PC-3 (cell line): ENCODE measurements at regions not wholly inside any gene's neighbourhood (a gene's known extent, or its start where the extent isn't known, plus 50 kb on each side); places are given as distances from the start of the nearest gene placed in this dataset.

ENCODE experiments used
- ATAC-seq: fragments of 200-7000 bp; cut with Tn5 transposase; 2 replicates; pipeline ENCODE4 v1.9.1; 2020; ENCODE audit warnings: mild to moderate bottlenecking, moderate library complexity
- BruUV-seq: library from RNA; stranded (reverse); fragments of 400-500 nt; replicated peaks from 2 replicates; lab custom pipeline; 2021; lab: Mats Ljungman, UMichigan
- CTCF ChIA-PET: fragments of 300-600 bp; sonication (Branson Sonifier 250); formaldehyde crosslinking; loops from one replicate; lab custom pipeline; 2022; ENCODE audit warnings: antibody characterized with exemption; lab: Charles Lee
- POLR2A ChIA-PET: fragments of 300-600 bp; sonication (Branson Sonifier 250); formaldehyde crosslinking; loops from one replicate; lab custom pipeline; 2022; ENCODE audit warnings: antibody characterized with exemption; ENCODE audit not compliant: unreplicated experiment; lab: Charles Lee
- DNase-seq: peaks from one replicate; pipeline ENCODE4 v3.0.0-alpha.2; 2015
- H2AFZ ChIP-seq: fragments of 300-600 bp; sonication (generic); 2 replicates; pipeline ENCODE4 v1.6.0; 2016; ENCODE audit warnings: antibody characterized with exemption, low read length
- H3F3A ChIP-seq: fragments of 300-600 bp; sonication (generic); one replicate; pipeline ENCODE4 v1.6.0; 2017; ENCODE audit warnings: antibody characterized with exemption, low read length, control low read depth, mild to moderate bottlenecking; ENCODE audit not compliant: unreplicated experiment
- H3K27ac ChIP-seq: fragments of 300-600 bp; sonication (generic); 2 replicates; pipeline ENCODE4 v1.5.1; 2016; ENCODE audit warnings: mild to moderate bottlenecking, low read length
- H3K27me3 ChIP-seq: fragments of 300-600 bp; sonication (generic); 2 replicates; pipeline ENCODE4 v1.6.1; 2016; ENCODE audit warnings: low read length, mixed read lengths
- H3K36me3 ChIP-seq: fragments of 300-600 bp; sonication (generic); 2 replicates; pipeline ENCODE4 v1.6.1; 2016; ENCODE audit warnings: low read depth, mixed run types, low read length, mixed read lengths
- H3K4me1 ChIP-seq: fragments of 300-600 bp; sonication (generic); 2 replicates; pipeline ENCODE4 v1.5.1; 2016; ENCODE audit warnings: low read length; ENCODE audit not compliant: insufficient read depth
- H3K4me2 ChIP-seq: fragments of 300-600 bp; sonication (generic); 2 replicates; pipeline ENCODE4 v1.6.0; 2016; ENCODE audit warnings: low read length
- H3K4me3 ChIP-seq: fragments of 300-600 bp; sonication (generic); 2 replicates; pipeline ENCODE4 v1.5.1; 2016; ENCODE audit warnings: mild to moderate bottlenecking, low read length, mixed read lengths
- H3K79me2 ChIP-seq: fragments of 300-600 bp; sonication (generic); 2 replicates; pipeline ENCODE4 v1.6.1; 2017; ENCODE audit warnings: low read length, mixed read lengths
- H3K9ac ChIP-seq: fragments of 300-600 bp; sonication (generic); 2 replicates; pipeline ENCODE4 v1.6.0; 2016; ENCODE audit warnings: mild to moderate bottlenecking, low read length
- H3K9me2 ChIP-seq: fragments of 300-600 bp; sonication (generic); replicated peaks from 2 replicates; pipeline ENCODE4 v1.6.1; 2016; ENCODE audit warnings: mixed run types, low read length, mixed read lengths
- H3K9me3 ChIP-seq: fragments of 300-600 bp; sonication (generic); 2 replicates; pipeline ENCODE4 v1.6.1; 2016; ENCODE audit warnings: low read length, mixed read lengths
- H4K20me1 ChIP-seq: fragments of 300-600 bp; sonication (generic); 2 replicates; pipeline ENCODE4 v1.6.1; 2016; ENCODE audit warnings: low read length, mixed read lengths
- CTCF ChIP-seq: fragments of 300-600 bp; sonication (generic); conservative IDR thresholded peaks from 2 replicates; pipeline ENCODE4 v1.5.1; 2017; ENCODE audit warnings: antibody characterized with exemption, low read depth, mild to moderate bottlenecking, low read length
- EZH2 ChIP-seq: fragments of 300-600 bp; sonication (generic); IDR thresholded peaks from one replicate; pipeline ENCODE4 v1.6.1; 2017; ENCODE audit warnings: antibody characterized with exemption, mild to moderate bottlenecking, low read length; ENCODE audit not compliant: unreplicated experiment
- EZH2phosphoT487 ChIP-seq: fragments of 300-600 bp; sonication (generic); IDR thresholded peaks from 2 replicates; pipeline ENCODE4 v1.6.1; 2018; ENCODE audit warnings: mild to moderate bottlenecking, antibody characterized with exemption, low read length, borderline replicate concordance
- intact Hi-C: fragments of 100-400 bp; cut with micrococcal nuclease; formaldehyde crosslinking; loops from 2 replicates; pipeline ENCODE4 v1.9.0; 2023

- Histone ChIP-seq H3K4me2 (no peak overlapping the region), H3K9me3 (0 out of 2 replicates have a peak, but pooled peaks cover 4% of the 10 kb centered on the region), H2AFZ (no peak overlapping the region), H3K4me1 (no peaks in the 10 kb centered on the region), H3F3A (no peaks in the 10 kb centered on the region), H3K9ac (no peak overlapping the region), H3K4me3 (no peak overlapping the region), H3K79me2 (no peaks in the 10 kb centered on the region), H4K20me1 (no peaks in the 10 kb centered on the region), H3K27me3 (no peaks in the 10 kb centered on the region), H3K36me3 (no peaks in the 10 kb centered on the region), H3K9me2 (no peaks in the 10 kb centered on the region), H3K27ac (no peak overlapping the region)
- ATAC-seq (no peak), DNase-seq (no peak)
- BruUV-seq: no TSS peak
- CTCF ChIA-PET: no interaction called here
- no peak for TF ChIP-seq EZH2
- no peak for TF ChIP-seq CTCF
- TF ChIP-seq EZH2phosphoT487: no peak
- POLR2A ChIA-PET: no interaction called here
- intact Hi-C loops: no loop called here
Observed at GRCh38 chr2:204274991-204275390, 270.3 kb upstream of the PARD3B start.

GRCh38 chr2:204277226-204277625, 268.0 kb upstream of the PARD3B start:
- no peaks in the 10 kb centered on the region for H4K20me1 ChIP-seq
- H3K27ac ChIP-seq: no peak overlapping the region
- no peaks in the 10 kb centered on the region for H3K27me3 ChIP-seq
- H3K9me3 ChIP-seq: no peaks in the 10 kb centered on the region
- no peaks in the 10 kb centered on the region for H3K4me1 ChIP-seq
- H3K36me3 ChIP-seq: no peaks in the 10 kb centered on the region
- DNase-seq: no peak
- H3K9ac ChIP-seq: no peak overlapping the region
- BruUV-seq: no TSS peak
- H3K79me2 ChIP-seq: no peaks in the 10 kb centered on the region
- no peak overlapping the region for H3K4me2 ChIP-seq
- intact Hi-C loops: no loop called here
- no peak overlapping the region for H3K4me3 ChIP-seq
- CTCF ChIA-PET: no interaction called here
- no peak for TF ChIP-seq EZH2
- no peak for TF ChIP-seq CTCF
- no peak for TF ChIP-seq EZH2phosphoT487
- no peaks in the 10 kb centered on the region for H3F3A ChIP-seq
- POLR2A ChIA-PET: no interaction called here
- no peaks in the 10 kb centered on the region for H3K9me2 ChIP-seq
- H2AFZ ChIP-seq: no peak overlapping the region
- ATAC-seq: no peak

- Histone ChIP-seq H3K9me2 (no peaks in the 10 kb centered on the region), H3K9me3 (no peaks in the 10 kb centered on the region), H3K27ac (no peak overlapping the region), H4K20me1 (no peaks in the 10 kb centered on the region), H3F3A (no peaks in the 10 kb centered on the region), H3K4me2 (no peak overlapping the region), H3K36me3 (no peaks in the 10 kb centered on the region), H3K79me2 (no peaks in the 10 kb centered on the region), H3K4me3 (no peak overlapping the region), H2AFZ (no peak overlapping the region), H3K4me1 (no peaks in the 10 kb centered on the region), H3K9ac (no peak overlapping the region), H3K27me3 (no peaks in the 10 kb centered on the region)
- no peak for TF ChIP-seq EZH2
- TF ChIP-seq CTCF: no peak
- no peak for TF ChIP-seq EZH2phosphoT487
- intact Hi-C loops: no loop called here
- BruUV-seq: no TSS peak
- no peak for DNase-seq
- no peak for ATAC-seq
- ChIA-PET CTCF (no interaction called here), POLR2A (no interaction called here)
Observed at GRCh38 chr2:204278454-204278853, 266.8 kb upstream of the PARD3B start.
